Stimulated activated naive B cell treated with anti-CD40 and anti-IgM and Interleukin-4, amounts not matched to agents 10 μg/mL and 1 μg/mL and 100 μg/mL, for 72 hours (primary cell): ENCODE measurements at regions not wholly inside any gene's neighbourhood (a gene's known extent, or its start where the extent isn't known, plus 50 kb on each side); places are given as distances from the start of the nearest gene placed in this dataset.
"Not testable (repeated sequence)": the region's sequence is repeated elsewhere in the genome, so short reads cannot be mapped to it uniquely, and the experiment has no call there.

ENCODE experiments used
- ATAC-seq, 2 donors: fragments of 150-1000 bp; cut with Tn5 transposase; replicated peaks; 2 replicates each; pipeline ENCODE4 v1.10.0; 2021; ENCODE audit warnings: moderate library complexity in 1 of 2
- DNase-seq: peaks from one replicate; pipeline ENCODE4 v3.0.0; 2021
- H3K27ac Mint-ChIP-seq: one replicate; pipeline ENCODE4 v1.8.0; 2022; ENCODE audit warnings: mild to moderate bottlenecking, mixed read lengths
- H3K27me3 Mint-ChIP-seq, 2 donors: one replicate each; pipeline ENCODE4 v1.8.0; 2022; ENCODE audit warnings: mixed read lengths in 2 of 2
- H3K36me3 Mint-ChIP-seq, 2 donors: one replicate each; pipeline ENCODE4 v1.8.0; 2022; ENCODE audit warnings: mixed read lengths in 2 of 2, mild to moderate bottlenecking in 1 of 2
- H3K4me1 Mint-ChIP-seq, 2 donors: one replicate each; pipeline ENCODE4 v1.8.0; 2022; ENCODE audit warnings: mixed read lengths in 2 of 2, mild to moderate bottlenecking in 1 of 2
- H3K4me3 Mint-ChIP-seq, 2 donors: one replicate each; pipeline ENCODE4 v1.8.0; 2022; ENCODE audit warnings: mild to moderate bottlenecking in 2 of 2, mixed read lengths in 2 of 2, moderate library complexity in 1 of 2
- H3K9me3 Mint-ChIP-seq, 2 donors: one replicate each; pipeline ENCODE4 v1.8.0; 2022; ENCODE audit warnings: mixed read lengths in 2 of 2, mild to moderate bottlenecking in 1 of 2

DNA sequence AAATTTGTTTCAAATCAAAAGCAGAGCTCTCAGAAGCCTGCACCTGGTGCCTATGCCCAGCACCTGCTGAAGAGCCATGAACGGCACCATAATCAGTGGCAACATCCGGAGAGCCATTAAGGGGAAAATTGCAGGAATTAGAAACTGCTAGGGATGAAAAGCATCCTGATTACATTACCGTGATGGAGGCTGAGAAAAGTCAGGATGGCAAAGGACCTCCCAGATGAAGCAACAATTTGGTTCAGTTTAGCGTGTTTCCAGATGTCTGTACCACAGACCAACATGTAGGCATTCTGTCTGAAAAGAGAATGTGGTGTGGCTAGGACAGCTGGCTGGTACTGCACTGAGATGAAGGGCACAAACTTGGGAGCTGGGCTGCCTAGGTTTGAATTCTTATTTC is 106.1 kb downstream of the EOMES start:
- DNase-seq, result no peak

DNA sequence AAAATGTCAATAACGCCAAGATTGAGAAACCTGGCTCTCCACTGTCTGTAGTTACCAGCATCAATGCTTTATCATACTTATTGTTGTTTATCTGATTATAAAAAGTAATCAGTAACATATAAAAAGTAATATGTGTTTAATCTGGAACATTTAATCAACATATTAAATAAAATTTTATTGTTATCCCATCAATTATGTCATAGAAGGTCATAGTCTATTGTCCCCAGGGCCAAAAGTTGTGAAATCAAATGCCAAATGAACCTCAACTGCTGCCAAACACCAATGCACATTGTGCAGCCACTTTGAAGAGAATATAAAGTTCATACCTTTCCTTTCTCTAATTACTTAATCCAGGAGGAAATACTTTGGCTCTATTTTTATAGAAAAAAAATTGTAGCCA is 106.6 kb downstream of the EOMES start:
- Mint-ChIP-seq H3K36me3 (peaks cover 10 to 12% of the 10 kb centered on the region in 2 donors), H3K27ac (no peak overlapping the region), H3K4me3 (no peak overlapping the region), H3K27me3 (no peaks in the 10 kb centered on the region), H3K9me3 (peaks cover 0 to 9% of the 10 kb centered on the region in 2 donors), H3K4me1 (peaks cover 11 to 22% of the 10 kb centered on the region in 2 donors)
- ATAC-seq (no peak), DNase-seq (no peak)

More for the DNA sequence above, 106.1 kb downstream of the EOMES start:
- no peaks in the 10 kb centered on the region for H3K27me3 Mint-ChIP-seq
- peaks cover 0 to 9% of the 10 kb centered on the region in 2 donors for H3K9me3 Mint-ChIP-seq
- H3K36me3 Mint-ChIP-seq, result peaks cover 10 to 12% of the 10 kb centered on the region in 2 donors
- no peak for ATAC-seq
- peaks cover 7 to 17% of the 10 kb centered on the region in 2 donors for H3K4me1 Mint-ChIP-seq
- H3K4me3 Mint-ChIP-seq, result no peak overlapping the region
- no peak overlapping the region for H3K27ac Mint-ChIP-seq

DNA sequence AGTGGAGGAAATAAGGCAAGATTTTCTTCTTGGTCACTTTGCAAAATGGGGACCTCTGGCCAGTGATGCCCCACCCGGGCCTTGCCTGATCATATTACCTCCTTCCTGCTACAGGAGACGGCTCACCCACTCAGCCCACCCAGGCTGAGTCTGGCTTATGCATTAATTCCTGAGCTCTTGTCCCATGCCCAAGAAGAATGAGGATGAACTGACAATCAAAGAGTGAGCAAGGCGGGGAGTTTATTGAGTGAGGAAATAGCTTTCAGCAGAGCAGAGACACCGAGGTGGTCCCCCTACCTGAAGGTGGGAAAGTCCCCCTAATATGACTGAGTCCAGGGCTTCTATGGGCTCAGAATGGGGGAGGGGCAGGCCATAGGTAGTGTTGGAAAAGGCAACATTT is 107.5 kb downstream of the EOMES start:
- Mint-ChIP-seq H3K4me3 (peak overlapping the region in 1 of 2 donors; percentile 8), H3K4me1 (peaks cover 13 to 24% of the 10 kb centered on the region in 2 donors), H3K36me3 (peaks cover 10 to 12% of the 10 kb centered on the region in 2 donors), H3K9me3 (peaks cover 0 to 9% of the 10 kb centered on the region in 2 donors), H3K27ac (peak overlapping the region; percentile 43), H3K27me3 (no peaks in the 10 kb centered on the region)
- no peak for DNase-seq
- peak in 1 of 2 donors; percentile 1 for ATAC-seq

DNA sequence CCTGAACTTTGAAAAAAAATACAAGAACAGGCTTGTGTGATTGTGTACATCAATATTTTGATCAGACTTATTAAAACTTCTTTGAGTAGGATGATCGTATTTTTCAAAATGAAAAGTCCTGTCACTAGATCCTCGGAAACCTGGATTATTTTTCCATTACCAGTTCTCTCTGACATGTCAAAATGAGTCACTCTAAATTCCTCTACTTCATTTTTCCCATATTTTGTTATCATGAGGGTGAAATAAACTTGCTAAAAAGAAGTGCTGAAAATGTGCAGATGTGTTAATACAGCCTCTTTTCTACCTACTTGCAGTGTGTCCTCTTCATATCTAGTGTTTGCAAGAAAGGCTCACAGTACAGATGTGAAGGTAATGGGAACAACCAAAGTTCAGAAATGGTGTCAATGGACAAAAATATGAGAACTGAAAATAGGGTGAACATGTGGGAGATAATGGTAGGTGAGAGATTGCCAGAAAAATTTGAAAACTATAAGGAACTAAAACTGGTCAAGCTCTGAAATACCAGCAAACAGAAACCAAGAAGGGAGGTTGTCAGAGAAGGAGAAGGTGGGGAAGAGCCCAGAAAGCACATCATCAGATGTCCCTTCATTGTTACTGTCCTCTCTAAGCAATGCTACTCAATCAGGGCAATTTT is 108.2 kb downstream of the EOMES start:
- peaks cover 10 to 12% of the 10 kb centered on the region in 2 donors for H3K36me3 Mint-ChIP-seq
- H3K4me3 Mint-ChIP-seq, result peak overlapping the region in 1 of 2 donors; percentile 8
- peak; percentile 91 to 93 for ATAC-seq
- DNase-seq, result no peak
- H3K27ac Mint-ChIP-seq, result peak overlapping the region; percentile 43
- peaks cover 13 to 27% of the 10 kb centered on the region in 2 donors for H3K4me1 Mint-ChIP-seq
- H3K27me3 Mint-ChIP-seq, result no peaks in the 10 kb centered on the region
- H3K9me3 Mint-ChIP-seq, result peaks cover 0 to 9% of the 10 kb centered on the region in 2 donors

DNA sequence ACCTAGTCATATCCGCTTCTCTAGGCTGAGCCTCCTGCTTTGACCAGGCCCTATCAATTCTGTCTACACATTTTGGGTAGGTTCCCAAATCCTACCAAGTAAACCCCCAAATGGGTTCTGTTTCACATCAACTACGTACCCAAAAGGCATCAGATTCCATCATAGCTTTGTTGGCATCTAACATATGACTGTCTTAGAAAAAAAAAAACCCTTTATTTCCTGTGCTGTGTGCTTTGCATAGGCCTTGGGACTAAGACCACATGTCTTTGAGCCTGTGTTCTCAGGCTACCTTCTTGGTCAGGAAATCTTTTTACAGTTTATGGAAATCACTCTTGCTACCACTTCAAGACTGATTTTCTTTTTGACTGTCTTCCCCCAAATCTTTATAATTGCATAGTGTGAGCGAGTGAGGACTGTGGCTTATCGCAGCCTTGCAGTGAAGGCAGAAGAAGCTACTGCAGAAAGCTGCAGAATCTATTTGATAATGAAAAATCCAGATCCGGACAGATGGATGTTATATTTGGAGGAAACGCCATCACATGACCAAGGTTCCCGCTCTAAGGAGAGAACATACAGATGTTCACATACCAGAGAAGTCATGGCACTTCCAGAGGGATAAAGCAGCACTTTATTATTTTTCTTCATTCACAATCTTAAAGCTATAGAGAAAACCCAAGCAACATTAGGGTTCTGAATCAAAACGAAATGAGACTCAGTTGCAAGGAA is 111.2 kb downstream of the EOMES start:
- Mint-ChIP-seq H3K9me3 (peaks cover 0 to 9% of the 10 kb centered on the region in 2 donors), H3K27ac (no peak overlapping the region), H3K4me3 (no peak overlapping the region), H3K36me3 (peaks cover 10 to 12% of the 10 kb centered on the region in 2 donors), H3K4me1 (peaks cover 22 to 41% of the 10 kb centered on the region in 2 donors), H3K27me3 (no peaks in the 10 kb centered on the region)
- ATAC-seq (peak; percentile 19 to 28), DNase-seq (no peak)

DNA sequence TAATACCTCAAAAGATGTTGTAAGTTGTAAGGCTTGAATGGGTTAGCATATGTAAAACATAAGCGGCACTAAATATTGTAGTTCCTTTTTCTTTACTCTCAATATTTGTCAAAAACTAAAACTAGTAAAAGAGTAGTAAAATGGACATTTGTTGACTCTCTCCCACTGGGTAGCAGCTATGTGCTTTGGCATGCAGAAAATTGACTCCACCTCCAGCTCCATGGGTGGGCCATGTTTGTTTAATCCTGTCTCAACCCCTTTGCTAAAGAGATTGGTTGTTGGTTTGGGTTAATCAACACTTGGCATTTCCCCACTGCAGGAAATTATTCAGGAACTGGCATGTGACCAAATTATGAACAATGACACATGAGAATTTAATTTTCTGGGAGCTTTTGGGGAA is 114.8 kb downstream of the EOMES start:
- no peak overlapping the region for H3K4me3 Mint-ChIP-seq

DNA sequence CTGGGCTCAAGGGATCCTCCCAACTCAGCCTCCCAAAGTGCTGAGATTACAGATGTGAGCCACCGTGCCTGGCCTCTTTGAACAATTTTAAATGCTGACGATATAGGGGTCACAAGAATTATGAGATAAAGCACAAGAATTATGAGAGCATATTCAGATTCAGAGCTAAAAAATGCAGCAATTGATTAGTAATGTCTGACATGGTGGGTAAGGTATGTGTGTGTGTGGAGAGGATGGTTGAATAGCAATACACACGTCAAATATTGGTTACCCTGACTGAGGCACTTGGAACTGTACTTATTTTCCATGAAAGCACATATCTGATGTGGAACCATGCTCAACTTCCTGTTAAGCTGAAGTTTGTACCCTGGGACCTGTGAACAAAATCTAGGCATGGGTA is 115.6 kb downstream of the EOMES start:
- peaks cover 4 to 11% of the 10 kb centered on the region in 2 donors for H3K27me3 Mint-ChIP-seq
- H3K9me3 Mint-ChIP-seq, result peaks cover 0 to 9% of the 10 kb centered on the region in 2 donors
- no peaks in the 10 kb centered on the region for H3K36me3 Mint-ChIP-seq
- H3K27ac Mint-ChIP-seq, result no peak overlapping the region
- no peak overlapping the region for H3K4me3 Mint-ChIP-seq
- no peak for ATAC-seq
- peaks cover 15 to 26% of the 10 kb centered on the region in 2 donors for H3K4me1 Mint-ChIP-seq
- no peak for DNase-seq

More for the DNA sequence above, 114.8 kb downstream of the EOMES start:
- no peak overlapping the region for H3K27ac Mint-ChIP-seq
- DNase-seq, result no peak
- H3K27me3 Mint-ChIP-seq, result peaks cover under 1 to 6% of the 10 kb centered on the region in 2 donors
- H3K36me3 Mint-ChIP-seq, result no peaks in the 10 kb centered on the region
- peaks cover 0 to 3% of the 10 kb centered on the region in 2 donors for H3K9me3 Mint-ChIP-seq
- ATAC-seq, result peak; percentile 85 to 88
- peaks cover 15 to 26% of the 10 kb centered on the region in 2 donors for H3K4me1 Mint-ChIP-seq

DNA sequence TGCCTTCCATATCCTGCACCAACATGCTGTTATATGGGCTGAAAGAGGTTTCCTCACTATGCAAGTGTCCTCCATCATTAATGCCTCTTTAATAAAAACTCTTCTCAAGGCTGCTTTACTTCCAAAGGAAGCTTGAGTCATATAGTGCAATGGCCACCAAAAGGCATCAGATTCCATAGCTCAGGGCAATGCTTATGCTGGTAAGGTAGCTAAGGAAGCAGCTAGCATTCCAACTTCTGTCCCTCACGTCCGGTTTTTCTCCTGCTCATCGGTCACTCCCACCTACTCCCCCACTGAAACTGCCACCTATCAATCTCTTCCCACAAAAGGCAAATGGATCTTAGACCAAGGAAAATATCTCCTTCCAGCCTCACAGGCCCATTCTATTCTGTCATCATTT is 117.1 kb upstream of the SLC4A7 start:
- not testable (repeated sequence) for ATAC-seq, H3K4me1 Mint-ChIP-seq, H3K9me3 Mint-ChIP-seq, H3K36me3 Mint-ChIP-seq, H3K27ac Mint-ChIP-seq, H3K4me3 Mint-ChIP-seq, DNase-seq
- peaks cover 4 to 11% of the 10 kb centered on the region in 2 donors for H3K27me3 Mint-ChIP-seq

DNA sequence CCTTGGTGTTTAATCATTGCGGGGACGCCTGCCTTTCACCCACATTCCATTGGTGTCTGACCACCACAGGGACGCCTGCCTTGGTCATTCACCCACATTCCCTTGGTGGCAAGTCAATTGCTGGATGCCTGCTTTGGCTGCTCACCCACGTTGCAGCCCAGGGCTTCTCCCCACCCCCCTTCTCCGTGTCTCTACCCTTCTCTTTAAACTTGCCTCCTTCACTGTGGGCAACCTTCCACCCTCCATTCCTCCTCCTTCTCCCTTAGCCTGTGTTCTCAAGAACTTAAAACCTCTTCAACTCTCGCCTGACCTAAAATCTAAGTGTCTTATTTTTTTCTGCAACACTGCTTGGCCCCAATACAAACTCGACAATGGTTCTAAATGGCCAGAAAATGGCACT is 115.6 kb upstream of the SLC4A7 start:
- H3K9me3 Mint-ChIP-seq, result not testable (repeated sequence)

DNA sequence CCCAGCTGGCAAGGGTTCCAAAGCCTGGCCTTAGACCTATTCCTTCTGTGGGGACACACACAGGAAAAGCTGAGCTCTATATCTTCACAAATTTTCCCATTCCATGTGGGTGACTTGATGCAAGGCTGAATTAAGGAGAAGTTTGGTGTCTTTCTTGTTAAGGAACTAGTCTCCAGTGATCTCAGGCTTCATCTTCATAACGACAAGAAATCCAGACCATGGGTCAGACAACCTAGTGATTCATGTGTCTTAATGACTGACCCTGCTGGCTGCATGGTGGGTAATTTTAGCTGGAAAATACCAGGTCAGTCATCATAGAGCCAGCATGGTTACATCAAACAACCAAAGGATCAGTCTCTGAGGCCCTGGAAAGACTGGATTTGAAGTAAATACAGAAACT is 112.7 kb upstream of the SLC4A7 start:
- Mint-ChIP-seq H3K4me1 (peaks cover 17 to 33% of the 10 kb centered on the region in 2 donors), H3K36me3 (no peaks in the 10 kb centered on the region), H3K27ac (no peak overlapping the region), H3K9me3 (peaks cover 0 to 1% of the 10 kb centered on the region in 2 donors), H3K4me3 (peak overlapping the region in 1 of 2 donors; percentile 18), H3K27me3 (no peaks in the 10 kb centered on the region)
- DNase-seq, result peak; percentile 5
- ATAC-seq, result peak; percentile 43 to 57

More for the DNA sequence above, 115.6 kb upstream of the SLC4A7 start:
- not testable (repeated sequence) for H3K4me3 Mint-ChIP-seq, H3K27ac Mint-ChIP-seq, ATAC-seq, H3K36me3 Mint-ChIP-seq, DNase-seq
- H3K27me3 Mint-ChIP-seq, result peaks cover 4 to 11% of the 10 kb centered on the region in 2 donors
- H3K4me1 Mint-ChIP-seq, result peaks cover 12 to 19% of the 10 kb centered on the region in 2 donors

DNA sequence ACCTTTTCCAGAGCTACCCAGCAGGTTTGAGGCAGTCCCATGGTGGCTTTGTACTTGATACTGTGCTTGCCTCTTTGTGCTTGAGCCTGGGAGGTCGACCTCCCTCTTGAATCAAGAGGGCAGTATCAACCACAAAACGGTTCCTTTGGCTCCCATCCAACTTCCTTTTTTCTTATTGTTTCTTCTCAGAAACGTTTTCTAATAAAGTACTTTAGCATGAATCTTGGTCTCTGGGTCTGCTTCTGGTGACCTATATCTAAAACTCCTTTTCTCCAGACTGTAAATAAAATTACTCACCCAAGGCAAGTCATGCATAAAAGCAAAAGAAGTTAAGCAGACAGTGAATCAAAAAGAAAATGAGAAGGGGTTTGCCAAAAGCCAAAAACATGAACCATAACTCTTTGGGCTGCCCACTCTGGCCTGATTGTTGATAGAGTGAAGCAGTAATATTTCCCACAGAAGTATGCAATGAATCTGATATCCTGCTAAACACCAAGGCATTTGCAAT is 112.2 kb upstream of the SLC4A7 start:
- peak; percentile 35 for DNase-seq
- peak; percentile 90 to 93 for ATAC-seq
- H3K27ac Mint-ChIP-seq, result peak overlapping the region; percentile 92
- peaks cover 23 to 38% of the 10 kb centered on the region in 2 donors for H3K4me1 Mint-ChIP-seq
- H3K27me3 Mint-ChIP-seq, result no peaks in the 10 kb centered on the region
- no peaks in the 10 kb centered on the region for H3K36me3 Mint-ChIP-seq
- peak overlapping the region; percentile 39 to 53 for H3K4me3 Mint-ChIP-seq
- H3K9me3 Mint-ChIP-seq, result no peaks in the 10 kb centered on the region

DNA sequence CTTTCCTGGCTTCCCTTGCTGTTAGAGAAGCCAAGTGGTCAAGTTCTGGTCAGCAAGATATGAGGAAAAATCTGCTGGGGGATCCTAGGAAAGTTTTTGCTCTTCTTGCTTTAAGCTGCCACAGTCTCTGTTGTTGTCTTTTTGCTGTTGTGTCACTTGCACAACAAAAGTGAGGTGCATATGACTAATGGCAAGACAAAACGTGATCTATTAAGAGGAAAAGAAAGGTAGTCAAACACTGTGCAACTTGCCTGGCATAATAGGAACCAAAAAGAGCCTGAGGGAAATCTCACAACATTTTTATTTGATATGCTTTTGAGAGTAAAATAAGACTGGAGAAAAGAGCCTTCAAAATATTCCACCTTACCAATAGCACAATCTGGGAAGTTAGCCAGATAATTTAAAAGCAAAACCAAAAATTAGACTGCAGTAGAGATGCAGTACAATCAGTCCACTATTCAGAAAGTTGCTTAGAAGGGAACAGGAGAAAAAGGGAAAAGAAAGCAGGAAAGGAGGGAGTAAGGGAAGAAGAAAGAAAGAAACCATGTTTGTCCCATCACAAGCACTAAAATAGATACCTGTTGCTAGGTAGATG is 110.0 kb upstream of the SLC4A7 start:
- H3K9me3 Mint-ChIP-seq, result no peaks in the 10 kb centered on the region
- peaks cover 38 to 57% of the 10 kb centered on the region in 2 donors for H3K4me1 Mint-ChIP-seq
- no peak overlapping the region for H3K4me3 Mint-ChIP-seq
- H3K36me3 Mint-ChIP-seq, result no peaks in the 10 kb centered on the region
- DNase-seq (no peak), ATAC-seq (no peak)
- no peaks in the 10 kb centered on the region for H3K27me3 Mint-ChIP-seq
- H3K27ac Mint-ChIP-seq, result peak overlapping the region; percentile 25

DNA sequence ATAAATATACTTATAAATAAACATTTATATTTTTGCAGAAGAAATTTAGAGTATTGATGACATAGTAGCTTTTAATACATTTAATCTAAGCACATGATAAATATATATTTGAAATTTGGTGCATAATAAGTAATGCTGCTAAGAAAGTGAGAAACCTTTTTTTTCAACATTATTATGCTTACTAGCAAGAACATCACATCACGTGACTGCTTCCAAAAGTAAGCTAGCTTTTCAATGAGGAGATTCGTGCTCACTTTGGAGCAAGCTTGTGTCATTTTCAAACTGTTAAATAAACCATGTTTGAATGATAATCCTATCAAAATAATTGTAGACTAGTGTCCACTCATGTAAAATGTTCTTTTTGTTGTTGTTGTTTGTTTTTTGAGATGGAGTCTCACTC is 109.0 kb upstream of the SLC4A7 start:
- H3K4me1 Mint-ChIP-seq, result peaks cover 38 to 57% of the 10 kb centered on the region in 2 donors
- H3K4me3 Mint-ChIP-seq, result no peak overlapping the region
- DNase-seq (no peak), ATAC-seq (no peak)
- no peaks in the 10 kb centered on the region for H3K27me3 Mint-ChIP-seq
- no peaks in the 10 kb centered on the region for H3K36me3 Mint-ChIP-seq
- H3K27ac Mint-ChIP-seq, result no peak overlapping the region
- no peaks in the 10 kb centered on the region for H3K9me3 Mint-ChIP-seq
